ENCODE measurements at regions not wholly inside any gene's neighbourhood (a gene's known extent, or its start where the extent isn't known, plus 50 kb on each side); places are given as distances from the start of the nearest gene placed in this dataset.

DNA sequence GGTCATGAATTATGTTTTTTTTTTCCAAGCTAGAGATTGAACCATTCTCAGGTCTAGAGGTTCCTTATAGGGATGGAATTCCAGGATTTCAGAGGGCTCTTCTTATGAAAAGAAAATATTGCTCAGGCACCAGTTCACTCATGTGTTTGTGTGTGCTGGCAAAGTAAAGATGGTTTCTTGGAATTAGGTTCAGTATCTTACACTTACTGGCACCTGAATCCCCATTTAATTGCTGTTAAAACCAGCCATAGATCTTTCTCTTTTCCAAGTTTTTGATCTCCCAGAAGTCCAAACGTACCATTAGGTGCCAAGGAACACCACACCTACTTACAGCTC lies 508.4 kb downstream of the CDH26 start:
- H3K27ac ChIP-seq (ENCODE audit: low read depth, low read length): no peak overlapping the region
- no peak for DNase-seq (ENCODE audit: low read depth, low spot score)
- POLR2A ChIA-PET: no interaction called here
- H3K4me3 ChIP-seq (ENCODE audit: low read depth, low read length): no peak overlapping the region
- CTCF ChIA-PET: no interaction called here
- no peaks in the 10 kb centered on the region for H3K27me3 ChIP-seq (ENCODE audit: control insufficient read depth, insufficient read depth, low read length)
- H3K9me3 ChIP-seq (ENCODE audit: control insufficient read depth, insufficient read depth, low read length): no peaks in the 10 kb centered on the region
- TF ChIP-seq, protein P1, sequence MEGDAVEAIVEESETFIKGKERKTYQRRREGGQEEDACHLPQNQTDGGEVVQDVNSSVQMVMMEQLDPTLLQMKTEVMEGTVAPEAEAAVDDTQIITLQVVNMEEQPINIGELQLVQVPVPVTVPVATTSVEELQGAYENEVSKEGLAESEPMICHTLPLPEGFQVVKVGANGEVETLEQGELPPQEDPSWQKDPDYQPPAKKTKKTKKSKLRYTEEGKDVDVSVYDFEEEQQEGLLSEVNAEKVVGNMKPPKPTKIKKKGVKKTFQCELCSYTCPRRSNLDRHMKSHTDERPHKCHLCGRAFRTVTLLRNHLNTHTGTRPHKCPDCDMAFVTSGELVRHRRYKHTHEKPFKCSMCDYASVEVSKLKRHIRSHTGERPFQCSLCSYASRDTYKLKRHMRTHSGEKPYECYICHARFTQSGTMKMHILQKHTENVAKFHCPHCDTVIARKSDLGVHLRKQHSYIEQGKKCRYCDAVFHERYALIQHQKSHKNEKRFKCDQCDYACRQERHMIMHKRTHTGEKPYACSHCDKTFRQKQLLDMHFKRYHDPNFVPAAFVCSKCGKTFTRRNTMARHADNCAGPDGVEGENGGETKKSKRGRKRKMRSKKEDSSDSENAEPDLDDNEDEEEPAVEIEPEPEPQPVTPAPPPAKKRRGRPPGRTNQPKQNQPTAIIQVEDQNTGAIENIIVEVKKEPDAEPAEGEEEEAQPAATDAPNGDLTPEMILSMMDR (IDR thresholded peaks at IDR 0.05; ENCODE audit: low read depth, low read length): no peak

DNA sequence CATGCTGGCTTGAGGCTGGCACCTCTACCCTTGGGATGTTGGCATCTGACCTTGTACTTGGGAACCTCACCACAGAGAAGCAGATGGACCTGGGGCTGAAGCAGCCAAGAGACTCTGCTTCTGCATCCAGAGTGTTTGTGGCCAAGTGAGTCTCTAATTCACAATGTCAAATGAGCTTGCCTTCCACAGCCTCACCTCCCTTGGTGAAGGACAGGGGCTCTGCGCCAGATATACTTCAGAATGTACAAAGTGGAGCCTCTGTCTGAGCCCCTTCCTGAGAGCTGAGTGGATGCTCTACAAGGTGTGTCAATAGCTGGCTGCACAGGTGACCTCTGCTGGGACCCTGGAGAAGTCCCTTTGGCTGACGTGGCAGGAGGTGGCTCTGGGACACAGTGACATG lies 508.9 kb downstream of the CDH26 start:
- Histone ChIP-seq H3K9me3 (ENCODE audit: control insufficient read depth, insufficient read depth, low read length) (no peaks in the 10 kb centered on the region), H3K27ac (ENCODE audit: low read depth, low read length) (no peak overlapping the region), H3K27me3 (ENCODE audit: control insufficient read depth, insufficient read depth, low read length) (peaks cover under 1% of the 10 kb centered on the region), H3K4me3 (ENCODE audit: low read depth, low read length) (no peak overlapping the region)
- POLR2A ChIA-PET: no interaction called here
- CTCF ChIA-PET: no interaction called here
- DNase-seq (ENCODE audit: low read depth, low spot score): no peak
- TF ChIP-seq, protein P1 (IDR thresholded peaks at IDR 0.05; ENCODE audit: low read depth, low read length): no peak

DNA sequence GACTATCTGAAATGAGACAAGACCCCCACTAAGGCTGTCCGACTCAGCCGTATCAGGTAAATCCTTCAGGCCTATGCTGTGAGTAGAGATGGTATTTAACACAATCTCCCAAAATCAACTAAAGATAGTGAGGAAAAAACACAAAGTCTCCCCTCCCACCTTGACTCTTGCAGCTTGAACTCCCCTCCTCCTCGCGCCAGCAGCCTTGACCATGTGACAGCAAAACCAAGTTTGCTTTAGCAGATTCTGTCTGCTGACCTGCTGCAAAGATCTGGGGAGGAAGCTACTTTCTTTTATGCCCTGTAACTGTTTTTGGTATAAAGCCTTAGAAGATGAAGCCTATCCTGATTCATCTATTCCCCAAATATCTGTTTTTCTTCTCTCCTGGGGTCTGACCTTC lies 509.5 kb downstream of the CDH26 start:
- Histone ChIP-seq H3K9me3 (ENCODE audit: control insufficient read depth, insufficient read depth, low read length) (no peaks in the 10 kb centered on the region), H3K27ac (ENCODE audit: low read depth, low read length) (no peak overlapping the region), H3K4me3 (ENCODE audit: low read depth, low read length) (no peak overlapping the region), H3K27me3 (ENCODE audit: control insufficient read depth, insufficient read depth, low read length) (peaks cover 2% of the 10 kb centered on the region)
- CTCF ChIA-PET: no interaction called here
- no peak for DNase-seq (ENCODE audit: low read depth, low spot score)
- POLR2A ChIA-PET: no interaction called here
- TF ChIP-seq, protein P1 (IDR thresholded peaks at IDR 0.05; ENCODE audit: low read depth, low read length): no peak

DNA sequence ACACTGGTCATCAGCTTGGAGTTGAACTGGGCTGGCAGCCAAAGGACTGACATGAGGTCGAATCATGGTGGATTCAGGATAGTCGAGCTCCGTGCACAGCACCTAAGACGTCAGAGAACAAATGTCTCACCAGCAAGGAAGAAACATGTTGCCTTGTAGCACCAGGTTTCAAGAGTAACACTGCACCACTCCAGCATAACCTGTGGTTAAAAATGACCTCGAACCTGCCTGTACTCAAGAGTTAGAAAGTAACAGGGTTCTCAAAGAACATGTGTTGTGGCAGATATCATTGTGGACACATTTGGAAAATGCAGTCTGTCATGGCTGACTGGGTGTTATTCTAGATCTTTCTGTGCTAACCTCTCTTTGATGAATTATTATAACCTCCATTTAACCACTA lies 511.6 kb downstream of the CDH26 start:
- no peak overlapping the region for H3K27ac ChIP-seq (ENCODE audit: low read depth, low read length)
- ChIA-PET POLR2A (no interaction called here), CTCF (no interaction called here)
- TF ChIP-seq, protein P1 (IDR thresholded peaks at IDR 0.05; ENCODE audit: low read depth, low read length): no peak
- DNase-seq (ENCODE audit: low read depth, low spot score): no peak
- peaks cover 2% of the 10 kb centered on the region for H3K27me3 ChIP-seq (ENCODE audit: control insufficient read depth, insufficient read depth, low read length)
- H3K9me3 ChIP-seq (ENCODE audit: control insufficient read depth, insufficient read depth, low read length): no peaks in the 10 kb centered on the region
- H3K4me3 ChIP-seq (ENCODE audit: low read depth, low read length): no peak overlapping the region

DNA sequence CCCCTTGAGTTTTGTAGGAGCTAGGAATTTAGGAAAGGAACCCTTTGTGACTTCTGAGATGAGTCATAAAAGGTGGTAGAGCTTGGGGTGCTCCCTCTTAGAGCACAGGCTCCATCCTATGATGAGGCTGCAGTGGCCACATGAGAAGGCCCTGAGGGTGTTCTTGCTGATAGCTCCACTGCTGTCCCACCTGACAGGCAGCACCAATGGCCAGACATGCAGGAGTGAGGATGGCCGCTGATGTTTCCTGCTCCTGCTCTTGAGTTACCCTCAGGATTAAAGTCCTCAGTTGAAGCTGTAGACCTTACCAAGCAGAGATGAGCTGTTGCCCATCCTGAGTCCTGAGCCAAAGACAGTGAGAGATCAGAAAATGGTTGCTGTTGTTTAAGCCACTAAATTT lies 512.1 kb downstream of the CDH26 start:
- Histone ChIP-seq H3K4me3 (ENCODE audit: low read depth, low read length) (no peak overlapping the region), H3K27ac (ENCODE audit: low read depth, low read length) (no peak overlapping the region), H3K27me3 (ENCODE audit: control insufficient read depth, insufficient read depth, low read length) (peaks cover 4% of the 10 kb centered on the region), H3K9me3 (ENCODE audit: control insufficient read depth, insufficient read depth, low read length) (no peaks in the 10 kb centered on the region)
- ChIA-PET POLR2A (no interaction called here), CTCF (no interaction called here)
- DNase-seq (ENCODE audit: low read depth, low spot score): no peak
- TF ChIP-seq, protein P1 (IDR thresholded peaks at IDR 0.05; ENCODE audit: low read depth, low read length): no peak

Measured in AG04450 (cell line).